ENCODE measurements at regions not wholly inside any gene's neighbourhood (a gene's known extent, or its start where the extent isn't known, plus 50 kb on each side); places are given as distances from the start of the nearest gene placed in this dataset.

- no peak for TF ChIP-seq TAF1 (IDR thresholded peaks at IDR 0.05; ENCODE audit: low read depth)
- no peak for TF ChIP-seq CEBPB (IDR thresholded peaks at IDR 0.05)
- no peak for TF ChIP-seq ZBTB7A (IDR thresholded peaks at IDR 0.05; ENCODE audit: low read depth)
- TF ChIP-seq YY1 (IDR thresholded peaks at IDR 0.05; ENCODE audit: low read depth), result no peak
Measured at GRCh38 chrX:122869171-122869570, 314.9 kb upstream of the GRIA3 start.
